H9 (cell line): ENCODE measurements at regions not wholly inside any gene's neighbourhood (a gene's known extent, or its start where the extent isn't known, plus 50 kb on each side); places are given as distances from the start of the nearest gene placed in this dataset.

Experiments
- DNase-seq: peaks from one replicate; pipeline ENCODE4 v3.0.0-alpha.2; 2017
- H2AFZ ChIP-seq: one replicate; pipeline ENCODE4 v1.6.1; 2013; ENCODE audit warnings: mild to moderate bottlenecking, low read length, control low read depth, moderate library complexity
- H2AK5ac ChIP-seq: 2 replicates; pipeline ENCODE4 v1.6.1; 2013; ENCODE audit warnings: low read length, control low read depth, mixed read lengths; ENCODE audit not compliant: insufficient read length
- H2BK120ac ChIP-seq: one replicate; pipeline ENCODE4 v1.6.1; 2013; ENCODE audit warnings: low read depth, mild to moderate bottlenecking, low read length, control low read depth, inconsistent platforms; ENCODE audit not compliant: poor library complexity, severe bottlenecking
- H2BK12ac ChIP-seq: 2 replicates; pipeline ENCODE4 v1.6.1; 2013; ENCODE audit warnings: low read length, control low read depth, mixed read lengths, low read depth; ENCODE audit not compliant: insufficient read length
- H2BK15ac ChIP-seq: 2 replicates; pipeline ENCODE4 v1.6.1; 2013; ENCODE audit warnings: low read depth, low read length, control low read depth
- H2BK20ac ChIP-seq: one replicate; pipeline ENCODE4 v1.6.1; 2013; ENCODE audit warnings: low read depth, mild to moderate bottlenecking, low read length, control low read depth, inconsistent platforms; ENCODE audit not compliant: poor library complexity, severe bottlenecking
- H2BK5ac ChIP-seq: 2 replicates; pipeline ENCODE4 v1.6.1; 2013; ENCODE audit warnings: low read length, control low read depth, mixed read lengths; ENCODE audit not compliant: insufficient read length
- H3K14ac ChIP-seq: 2 replicates; pipeline ENCODE4 v1.6.1; 2013; ENCODE audit warnings: low read length, control low read depth; ENCODE audit not compliant: insufficient read depth
- H3K18ac ChIP-seq: 2 replicates; pipeline ENCODE4 v1.6.1; 2013; ENCODE audit warnings: low read depth, mild to moderate bottlenecking, mixed read lengths, low read length, control low read depth; ENCODE audit not compliant: insufficient read length
- H3K23ac ChIP-seq: 2 replicates; pipeline ENCODE4 v1.6.1; 2013; ENCODE audit warnings: low read length, control low read depth, mixed read lengths, low read depth; ENCODE audit not compliant: insufficient read length
- H3K23me2 ChIP-seq: 2 replicates; pipeline ENCODE4 v1.6.1; 2013; ENCODE audit warnings: low read depth, mild to moderate bottlenecking, mixed read lengths, low read length, control low read depth; ENCODE audit not compliant: insufficient read length, poor library complexity, severe bottlenecking
- H3K27ac ChIP-seq: 2 replicates; pipeline ENCODE4 v1.5.1; 2013; ENCODE audit warnings: low read length, control low read depth, mixed read lengths, low read depth; ENCODE audit not compliant: insufficient read length
- H3K27me3 ChIP-seq: 2 replicates; pipeline ENCODE4 v1.6.1; 2013; ENCODE audit warnings: low read length, control low read depth, inconsistent platforms; ENCODE audit not compliant: insufficient read depth
- H3K4ac ChIP-seq: 2 replicates; pipeline ENCODE4 v1.6.1; 2013; ENCODE audit warnings: low read depth, mild to moderate bottlenecking, control low read depth, inconsistent platforms, low read length, moderate library complexity
- H3K4me1 ChIP-seq: 2 replicates; pipeline ENCODE4 v1.6.1; 2013; ENCODE audit warnings: low read length, control low read depth, inconsistent platforms; ENCODE audit not compliant: insufficient read depth
- H3K4me2 ChIP-seq: 2 replicates; pipeline ENCODE4 v1.6.1; 2013; ENCODE audit warnings: low read length, control low read depth, mixed read lengths; ENCODE audit not compliant: insufficient read length, insufficient read depth
- H3K56ac ChIP-seq: 2 replicates; pipeline ENCODE4 v1.6.1; 2013; ENCODE audit warnings: low read depth, mild to moderate bottlenecking, mixed read lengths, low read length, control low read depth; ENCODE audit not compliant: insufficient read length
- H3K79me1 ChIP-seq: 2 replicates; pipeline ENCODE4 v1.6.1; 2013; ENCODE audit warnings: low read depth, mild to moderate bottlenecking, moderate library complexity, low read length, control low read depth, inconsistent platforms; ENCODE audit not compliant: insufficient read depth, poor library complexity, severe bottlenecking
- H3K79me2 ChIP-seq: 2 replicates; pipeline ENCODE4 v1.6.1; 2013; ENCODE audit warnings: low read length, control low read depth, inconsistent platforms; ENCODE audit not compliant: insufficient read depth
- H3K9ac ChIP-seq: 2 replicates; pipeline ENCODE4 v1.6.1; 2013; ENCODE audit warnings: low read length, control low read depth, mixed read lengths; ENCODE audit not compliant: insufficient read length; ENCODE audit errors: extremely low read depth
- H3K9me3 ChIP-seq: one replicate; pipeline ENCODE4 v1.6.1; 2013; ENCODE audit warnings: low read depth, low read length, inconsistent platforms; ENCODE audit not compliant: control insufficient read depth
- H3T11ph ChIP-seq: one replicate; pipeline ENCODE4 v1.6.1; 2013; ENCODE audit warnings: mild to moderate bottlenecking, low read length, control low read depth, inconsistent platforms
- H4K20me1 ChIP-seq: one replicate; pipeline ENCODE4 v1.6.1; 2013; ENCODE audit not compliant: control insufficient read depth, insufficient read length, insufficient read depth
- H4K5ac ChIP-seq: 2 replicates; pipeline ENCODE4 v1.6.1; 2013; ENCODE audit warnings: low read depth, mild to moderate bottlenecking, mixed read lengths, low read length, control low read depth; ENCODE audit not compliant: insufficient read length
- H4K8ac ChIP-seq: replicated peaks from 2 replicates; pipeline ENCODE4 v1.6.1; 2013; ENCODE audit warnings: low read length, control low read depth, mixed read lengths, low read depth; ENCODE audit not compliant: insufficient read length
- H4K91ac ChIP-seq: 2 replicates; pipeline ENCODE4 v1.6.1; 2013; ENCODE audit warnings: low read depth, mild to moderate bottlenecking, moderate library complexity, mixed read lengths, low read length, control low read depth; ENCODE audit not compliant: insufficient read length
- H3K27ac Mint-ChIP-seq, 3 experiments: 2 replicates in 2 of 3; 3 replicates in 1 of 3; pipeline ENCODE4 v1.8.0; 2020 to 2021; ENCODE audit warnings: mixed read lengths in 3 of 3, mild to moderate bottlenecking in 1 of 3, moderate library complexity in 1 of 3
- H3K27me3 Mint-ChIP-seq: 2 replicates; pipeline ENCODE4 v1.8.0; 2021; ENCODE audit warnings: low read depth, mild to moderate bottlenecking, moderate library complexity, mixed read lengths
- H3K36me3 Mint-ChIP-seq, 3 experiments: 2 replicates in 2 of 3; 3 replicates in 1 of 3; pipeline ENCODE4 v1.8.0; 2020 to 2021; ENCODE audit warnings: low read depth in 3 of 3, mixed read lengths in 3 of 3; ENCODE audit not compliant: insufficient read depth in 1 of 3
- H3K4me1 Mint-ChIP-seq, 2 experiments: 2 replicates each; pipeline ENCODE4 v1.8.0; 2020; ENCODE audit warnings: mixed read lengths in 2 of 2
- H3K4me3 Mint-ChIP-seq, 2 experiments: 2 replicates in 1 of 2; 3 replicates in 1 of 2; pipeline ENCODE4 v1.8.0; 2020 to 2021; ENCODE audit warnings: mild to moderate bottlenecking in 2 of 2, mixed read lengths in 2 of 2, moderate library complexity in 1 of 2
- H3K9me3 Mint-ChIP-seq, 2 experiments: 2 replicates in 1 of 2; 3 replicates in 1 of 2; pipeline ENCODE4 v1.8.0; 2020; ENCODE audit warnings: mild to moderate bottlenecking in 2 of 2, mixed read lengths in 2 of 2, moderate library complexity in 1 of 2
- CTCF ChIP-seq: fragments of 200-600 bp; sonication (generic); conservative IDR thresholded peaks from 3 replicates; pipeline ENCODE4 v1.8.0; 2021; ENCODE audit warnings: antibody characterized with exemption, mild to moderate bottlenecking
- WGBS: extraction: QIAGEN DNeasy Blood & Tissue Kit; methylation state at CpG from one replicate; pipeline ENCODE4 v1.1.7; 2013; ENCODE audit warnings: missing lambda C conversion rate, low lambda C conversion rate, mixed read lengths; ENCODE audit not compliant: insufficient read length; ENCODE audit errors: extremely low coverage; 5-methylcytosine and 5-hydroxymethylcytosine counted together

- H3K79me2 ChIP-seq, result no peaks in the 10 kb centered on the region
- H4K8ac ChIP-seq, result no peak overlapping the region
- H3K23ac ChIP-seq, result no peak overlapping the region
- no peaks in the 10 kb centered on the region; the same call in none of the 2 replicates for H3K4me1 ChIP-seq
- no peaks in the 10 kb centered on the region for H3K27me3 ChIP-seq
- H3K79me1 ChIP-seq, result no peaks in the 10 kb centered on the region
- no peak overlapping the region for H3K56ac ChIP-seq
- H3K9me3 ChIP-seq, result no peaks in the 10 kb centered on the region
- no peak overlapping the region for H4K5ac ChIP-seq
- H2AK5ac ChIP-seq, result no peak overlapping the region
- H4K20me1 ChIP-seq, result no peaks in the 10 kb centered on the region
- H3K18ac ChIP-seq, result no peak overlapping the region
- no peak overlapping the region for H3K14ac ChIP-seq
- H2AFZ ChIP-seq, result no peak overlapping the region
- H3K4me2 ChIP-seq, result no peak overlapping the region
- H2BK15ac ChIP-seq, result no peak overlapping the region
- no peak overlapping the region for H2BK12ac ChIP-seq
- H2BK120ac ChIP-seq, result no peak overlapping the region
- H4K91ac ChIP-seq, result no peak overlapping the region
- no peak overlapping the region for H3T11ph ChIP-seq
- no peaks in the 10 kb centered on the region for H3K36me3 Mint-ChIP-seq
- no peak for DNase-seq
- no peak overlapping the region for H3K4me3 Mint-ChIP-seq
- H3K27me3 Mint-ChIP-seq, result no peaks in the 10 kb centered on the region
- no peak overlapping the region for H3K4ac ChIP-seq
- no peak overlapping the region for H3K27ac ChIP-seq
- no CpG with 5 or more reads among the region's 3 CpGs for WGBS
- no peak overlapping the region for H3K27ac Mint-ChIP-seq
- no peak overlapping the region for H2BK5ac ChIP-seq
- H3K4me1 Mint-ChIP-seq, result peaks cover 0 to 7% of the 10 kb centered on the region in 2 experiments; a peak in 1 of 4 replicates
- H3K23me2 ChIP-seq, result no peaks in the 10 kb centered on the region
- no peaks in the 10 kb centered on the region for H3K9me3 Mint-ChIP-seq
- no peak for TF ChIP-seq CTCF
- H2BK20ac ChIP-seq, result no peak overlapping the region
- H3K9ac ChIP-seq, result no peak overlapping the region
These were observed 505.5 kb downstream of the NEBL start for GRCh38 chr10:20391629-20392028.
